Endothelial cell of umbilical vein (primary cell): ENCODE measurements at regions not wholly inside any gene's neighbourhood (a gene's known extent, or its start where the extent isn't known, plus 50 kb on each side); places are given as distances from the start of the nearest gene placed in this dataset.

Source experiments
- BruUV-seq: library from RNA; stranded (reverse); fragments of 400-500 nt; replicated peaks from 2 replicates; lab custom pipeline; 2021; lab: Mats Ljungman, UMichigan
- CTCF ChIA-PET: fragments of 300-600, 350-600 bp; sonication (Branson Sonifier 250); formaldehyde crosslinking; loops from one replicate; lab custom pipeline; 2021; ENCODE audit warnings: antibody characterized with exemption, inconsistent platforms; lab: Charles Lee
- POLR2A ChIA-PET: fragments of 300-600, 350-600 bp; sonication (Branson Sonifier 250); formaldehyde crosslinking; loops from one replicate; lab custom pipeline; 2021; ENCODE audit warnings: antibody characterized with exemption, inconsistent platforms; lab: Charles Lee
- DNase-seq: peaks from one replicate; pipeline ENCODE4 v3.0.0-alpha.2; 2011; ENCODE audit warnings: low read depth, low spot score
- FAIRE-seq: peaks from 2 replicates; lab custom pipeline; 2011; peaks lifted over from hg19 to GRCh38; lab: Jason Lieb, UNC
- H2AFZ ChIP-seq: 2 replicates; pipeline ENCODE4 v1.6.0; 2012; ENCODE audit warnings: low read depth, low read length, control low read depth, inconsistent platforms
- H3K27ac ChIP-seq: 2 replicates; pipeline ENCODE4 v1.5.1; 2011; ENCODE audit warnings: low read depth, mild to moderate bottlenecking, control low read depth, low read length, moderate library complexity; ENCODE audit not compliant: insufficient read depth
- H3K27me3 ChIP-seq, 2 experiments: 2 replicates each; pipeline versions ENCODE4 v1.6.0 to v1.6.1; 2011; ENCODE audit warnings: low read length in 2 of 2, mixed read lengths in 1 of 2; ENCODE audit not compliant: control insufficient read depth in 2 of 2, insufficient read depth in 2 of 2
- H3K36me3 ChIP-seq, 2 experiments: 2 replicates in 1 of 2; 3 replicates in 1 of 2; pipeline ENCODE4 v1.5.1; 2011; ENCODE audit warnings: low read length in 2 of 2, mild to moderate bottlenecking in 1 of 2, moderate library complexity in 1 of 2; ENCODE audit not compliant: control insufficient read depth in 2 of 2, insufficient read depth in 2 of 2; ENCODE audit errors: extremely low read depth in 1 of 2
- H3K4me1 ChIP-seq: 3 replicates; pipeline ENCODE4 v1.5.1; 2011; ENCODE audit warnings: mild to moderate bottlenecking, low read length; ENCODE audit not compliant: control insufficient read depth, insufficient read depth; ENCODE audit errors: extremely low read depth
- H3K4me2 ChIP-seq: 2 replicates; pipeline ENCODE4 v1.6.1; 2011; ENCODE audit warnings: low read length, control low read depth, mixed read lengths; ENCODE audit not compliant: insufficient read depth
- H3K4me3 ChIP-seq, 3 experiments: fragments of 200-600 bp in 1 of 3; sonication (generic), shearing (Covaris generic) in 1 of 3; replicated peaks in 1 of 3; 2 replicates each; pipeline ENCODE4 v1.5.1; 2011 to 2016; ENCODE audit warnings: control low read depth in 3 of 3, low read length in 3 of 3, mild to moderate bottlenecking in 2 of 3, inconsistent platforms in 1 of 3, low read depth in 1 of 3, moderate library complexity in 1 of 3; ENCODE audit not compliant: insufficient read depth in 1 of 3
- H3K79me2 ChIP-seq: 2 replicates; pipeline ENCODE4 v1.6.0; 2012; ENCODE audit warnings: low read length, inconsistent platforms; ENCODE audit not compliant: control insufficient read depth, insufficient read depth
- H3K9ac ChIP-seq: replicated peaks from 2 replicates; pipeline ENCODE3; 2011; ENCODE audit warnings: low read length, control low read depth; ENCODE audit not compliant: insufficient read depth; ENCODE audit errors: extremely low read depth
- H3K9me1 ChIP-seq: replicated peaks from 3 replicates; pipeline ENCODE4 v1.6.0; 2011; ENCODE audit warnings: mild to moderate bottlenecking, low read length; ENCODE audit not compliant: control insufficient read depth, insufficient read depth; ENCODE audit errors: extremely low read depth
- H3K9me3 ChIP-seq: replicated peaks from 2 replicates; pipeline ENCODE4 v1.5.1; 2012; ENCODE audit warnings: low read length, inconsistent platforms; ENCODE audit not compliant: control insufficient read depth, insufficient read depth
- H4K20me1 ChIP-seq: replicated peaks from 2 replicates; pipeline ENCODE3; 2011; ENCODE audit warnings: mild to moderate bottlenecking, low read length; ENCODE audit not compliant: control insufficient read depth, insufficient read depth; ENCODE audit errors: extremely low read depth
- CTCF ChIP-seq, 2 donors: IDR thresholded peaks; 1 replicate in 1 of 2; 2 replicates in 1 of 2; pipeline ENCODE4 v1.5.1; 2011; ENCODE audit warnings: low read length in 2 of 2, mild to moderate bottlenecking in 2 of 2, moderate library complexity in 2 of 2, control low read depth in 1 of 2, inconsistent platforms in 1 of 2, low read depth in 1 of 2; ENCODE audit not compliant: insufficient read depth in 1 of 2; ENCODE audit errors: extremely low read depth in 1 of 2
- EZH2 ChIP-seq: IDR thresholded peaks from 2 replicates; pipeline ENCODE4 v1.6.1; 2012; ENCODE audit warnings: borderline replicate concordance, low read depth, mild to moderate bottlenecking, moderate library complexity, low read length, inconsistent platforms; ENCODE audit not compliant: severe bottlenecking
- FOS ChIP-seq: IDR thresholded peaks from 2 replicates; pipeline ENCODE4 v1.6.1; 2011; ENCODE audit warnings: mild to moderate bottlenecking, low read length, moderate library complexity, borderline replicate concordance; ENCODE audit not compliant: insufficient read depth
- GATA2 ChIP-seq: IDR thresholded peaks from 2 replicates; pipeline ENCODE4 v1.7.0; 2011; ENCODE audit warnings: low read depth, mild to moderate bottlenecking, moderate library complexity, mixed read lengths, low read length; ENCODE audit not compliant: insufficient read length, insufficient read depth
- JUN ChIP-seq: IDR thresholded peaks from 2 replicates; pipeline ENCODE4 v1.6.1; 2011; ENCODE audit warnings: borderline replicate concordance, low read depth; ENCODE audit not compliant: insufficient read length, insufficient read depth
- MAX ChIP-seq: IDR thresholded peaks from 2 replicates; pipeline ENCODE4 v1.6.1; 2011; ENCODE audit not compliant: insufficient read depth, insufficient read length
- MYC ChIP-seq: IDR thresholded peaks from one replicate; pipeline ENCODE4 v1.6.1; 2011; ENCODE audit warnings: mild to moderate bottlenecking, low read depth, low read length
- POLR2A ChIP-seq: IDR thresholded peaks from 2 replicates; pipeline ENCODE4 v1.6.1; 2012; ENCODE audit warnings: low read depth, mild to moderate bottlenecking, control low read depth, low read length
- POLR2AphosphoS5 ChIP-seq: IDR thresholded peaks from 2 replicates; pipeline ENCODE4 v1.6.1; 2012; ENCODE audit warnings: low read depth, mild to moderate bottlenecking, control low read depth, low read length, moderate library complexity; ENCODE audit not compliant: insufficient read depth
- dilution Hi-C: fragments of 300-500 bp; cut with MboI; formaldehyde crosslinking; loops from one replicate; pipeline ENCODE4 v1.15.0; 2019; ENCODE audit warnings: low sequenced_read_pairs; ENCODE audit not compliant: extremely low pct_ligation_motif_present
- intact Hi-C: fragments of 100-400 bp; cut with micrococcal nuclease; formaldehyde crosslinking; loops from one replicate; pipeline ENCODE4 v1.10.0; 2022

GRCh38 chr13:40220299-40220935, 446.0 kb downstream of the FOXO1 start:
- Histone ChIP-seq H3K27ac (no peak overlapping the region), H3K79me2 (no peaks in the 10 kb centered on the region), H3K36me3 (no peaks in the 10 kb centered on the region), H3K9ac (no peak overlapping the region), H4K20me1 (no peaks in the 10 kb centered on the region), H3K9me3 (no peaks in the 10 kb centered on the region), H3K4me3 (no peak overlapping the region), H3K27me3 (no peaks in the 10 kb centered on the region), H3K4me1 (no peaks in the 10 kb centered on the region), H3K4me2 (no peak overlapping the region), H3K9me1 (no peaks in the 10 kb centered on the region), H2AFZ (no peak overlapping the region)
- dilution Hi-C loops (no loop called here), intact Hi-C loops (no loop called here)
- TF ChIP-seq JUN (no peak), MYC (no peak), POLR2A (no peak), FOS (no peak), POLR2AphosphoS5 (no peak), GATA2 (no peak), EZH2 (no peak), MAX (no peak), CTCF (IDR thresholded peaks at IDR 0.05; ENCODE audit: extremely low read depth in 1 of 2, insufficient read depth in 1 of 2, low read depth in 1 of 2, low read length in 2 of 2) (no peak)
- no TSS peak for BruUV-seq
- DNase-seq (no peak), FAIRE-seq (no peak)
- POLR2A ChIA-PET = no interaction called here
- CTCF ChIA-PET = no interaction called here
